ENCODE measurements at regions not wholly inside any gene's neighbourhood (a gene's known extent, or its start where the extent isn't known, plus 50 kb on each side); places are given as distances from the start of the nearest gene placed in this dataset.
"Not testable (repeated sequence)": the region's sequence is repeated elsewhere in the genome, so short reads cannot be mapped to it uniquely, and the experiment has no call there.

DNA sequence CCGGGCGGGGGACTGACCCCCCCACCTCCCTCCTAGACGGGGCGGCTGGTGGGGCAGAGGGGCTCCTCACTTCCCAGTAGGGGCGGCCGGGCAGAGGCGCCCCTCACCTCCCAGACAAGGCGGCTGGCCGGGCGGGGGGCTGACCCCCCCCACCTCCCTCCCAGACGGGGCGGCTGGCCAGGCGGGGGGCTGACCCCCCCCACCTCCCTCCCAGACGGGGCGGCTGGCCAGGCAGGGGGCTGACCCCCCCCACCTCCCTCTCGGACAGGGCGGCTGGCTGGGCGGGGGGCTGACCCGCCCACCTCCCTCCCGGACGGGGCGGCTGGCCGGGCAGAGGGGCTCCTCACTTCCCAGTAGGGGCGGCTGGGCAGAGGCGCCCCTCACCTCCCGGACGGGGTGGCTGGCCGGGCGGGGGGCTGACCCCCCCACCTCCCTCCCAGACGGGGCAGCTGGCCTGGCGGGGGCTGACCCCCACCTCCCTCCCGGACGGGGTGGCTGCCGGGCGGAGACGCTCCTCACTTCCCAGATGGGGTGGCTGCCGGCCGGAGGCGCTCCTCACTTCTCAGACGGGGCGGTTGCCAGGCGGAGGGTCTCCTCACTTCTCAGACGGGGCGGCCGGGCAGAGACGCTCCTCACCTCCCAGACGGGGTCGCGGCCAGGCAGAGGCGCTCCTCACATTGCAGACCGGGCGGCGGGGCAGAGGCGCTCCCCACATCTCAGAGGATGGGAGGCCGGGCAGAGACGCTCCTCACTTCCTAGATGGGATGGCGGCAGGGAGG lies 71.4 kb upstream of the LRPPRC start:
- H3K4me3 ChIP-seq (replicated peaks in 1 of 3; ENCODE audit: insufficient read depth in 1 of 3, low read depth in 1 of 3, low read length in 3 of 3); H3K79me2 ChIP-seq (ENCODE audit: control insufficient read depth, insufficient read depth, low read length); H3K9me1 ChIP-seq (replicated peaks; ENCODE audit: control insufficient read depth, extremely low read depth, insufficient read depth, low read length); FAIRE-seq; H3K4me2 ChIP-seq (ENCODE audit: insufficient read depth, low read length); DNase-seq (ENCODE audit: low read depth, low spot score); dilution Hi-C loops (cut with MboI; ENCODE audit: extremely low pct_ligation_motif_present, low sequenced_read_pairs); H3K4me1 ChIP-seq (ENCODE audit: control insufficient read depth, extremely low read depth, insufficient read depth, low read length); H3K9ac ChIP-seq (replicated peaks; ENCODE audit: extremely low read depth, insufficient read depth, low read length); POLR2A ChIA-PET; BruUV-seq (replicated peaks); H3K27ac ChIP-seq (ENCODE audit: insufficient read depth, low read depth, low read length); intact Hi-C loops (cut with micrococcal nuclease); H2AFZ ChIP-seq (ENCODE audit: low read depth, low read length); H4K20me1 ChIP-seq (replicated peaks; ENCODE audit: control insufficient read depth, extremely low read depth, insufficient read depth, low read length); H3K9me3 ChIP-seq (replicated peaks; ENCODE audit: control insufficient read depth, insufficient read depth, low read length); H3K27me3 ChIP-seq (ENCODE audit: control insufficient read depth in 2 of 2, insufficient read depth in 2 of 2, low read length in 2 of 2); CTCF ChIA-PET; H3K36me3 ChIP-seq (ENCODE audit: control insufficient read depth in 2 of 2, extremely low read depth in 1 of 2, insufficient read depth in 2 of 2, low read length in 2 of 2): not testable (repeated sequence)

DNA sequence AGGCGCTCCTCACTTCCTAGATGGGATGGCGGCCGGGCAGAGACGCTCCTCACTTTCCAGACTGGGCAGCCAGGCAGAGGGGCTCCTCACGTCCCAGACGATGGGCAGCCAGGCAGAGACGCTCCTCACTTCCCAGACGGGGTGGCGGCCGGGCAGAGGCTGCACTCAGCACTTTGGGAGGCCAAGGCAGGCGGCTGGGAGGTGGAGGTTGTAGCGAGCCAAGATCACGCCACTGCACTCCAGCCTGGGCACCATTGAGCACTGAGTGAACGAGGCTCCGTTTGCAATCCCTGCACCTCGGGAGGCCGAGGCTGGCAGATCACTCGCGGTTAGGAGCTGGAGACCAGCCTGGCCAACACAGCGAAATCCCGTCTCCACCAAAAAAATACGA lies 72.0 kb upstream of the LRPPRC start:
- DNase-seq (ENCODE audit: low read depth, low spot score); POLR2A ChIA-PET; H2AFZ ChIP-seq (ENCODE audit: low read depth, low read length); H4K20me1 ChIP-seq (replicated peaks; ENCODE audit: control insufficient read depth, extremely low read depth, insufficient read depth, low read length); H3K9me1 ChIP-seq (replicated peaks; ENCODE audit: control insufficient read depth, extremely low read depth, insufficient read depth, low read length); FAIRE-seq; H3K79me2 ChIP-seq (ENCODE audit: control insufficient read depth, insufficient read depth, low read length); BruUV-seq (replicated peaks); H3K4me3 ChIP-seq (replicated peaks in 1 of 3; ENCODE audit: insufficient read depth in 1 of 3, low read depth in 1 of 3, low read length in 3 of 3); H3K27ac ChIP-seq (ENCODE audit: insufficient read depth, low read depth, low read length); H3K4me2 ChIP-seq (ENCODE audit: insufficient read depth, low read length); H3K27me3 ChIP-seq (ENCODE audit: control insufficient read depth in 2 of 2, insufficient read depth in 2 of 2, low read length in 2 of 2); H3K9me3 ChIP-seq (replicated peaks; ENCODE audit: control insufficient read depth, insufficient read depth, low read length); CTCF ChIA-PET; dilution Hi-C loops (cut with MboI; ENCODE audit: extremely low pct_ligation_motif_present, low sequenced_read_pairs); H3K36me3 ChIP-seq (ENCODE audit: control insufficient read depth in 2 of 2, extremely low read depth in 1 of 2, insufficient read depth in 2 of 2, low read length in 2 of 2); intact Hi-C loops (cut with micrococcal nuclease); H3K4me1 ChIP-seq (ENCODE audit: control insufficient read depth, extremely low read depth, insufficient read depth, low read length); H3K9ac ChIP-seq (replicated peaks; ENCODE audit: extremely low read depth, insufficient read depth, low read length): not testable (repeated sequence)
